Muscle layer of colon (tissue), 2 donors: ENCODE measurements at regions not wholly inside any gene's neighbourhood (a gene's known extent, or its start where the extent isn't known, plus 50 kb on each side); places are given as distances from the start of the nearest gene placed in this dataset.

Experiments used
- H3K27ac ChIP-seq: one replicate; pipeline ENCODE4 v1.7.0; 2013; ENCODE audit warnings: low read depth, mild to moderate bottlenecking, low read length, moderate library complexity
- H3K27me3 ChIP-seq, 2 donors: one replicate each; pipeline ENCODE4 v1.7.0; 2013; ENCODE audit warnings: low read length in 2 of 2, mild to moderate bottlenecking in 2 of 2; ENCODE audit not compliant: insufficient read depth in 2 of 2, control insufficient read depth in 1 of 2
- H3K36me3 ChIP-seq: one replicate; pipeline ENCODE4 v1.7.0; 2013; ENCODE audit warnings: mild to moderate bottlenecking, low read length; ENCODE audit not compliant: insufficient read depth
- H3K4me1 ChIP-seq: one replicate; pipeline ENCODE4 v1.7.0; 2013; ENCODE audit warnings: mild to moderate bottlenecking, low read length; ENCODE audit not compliant: insufficient read depth
- H3K4me3 ChIP-seq, 2 donors: one replicate each; pipeline ENCODE4 v1.7.0; 2013; ENCODE audit warnings: low read length in 2 of 2, low read depth in 1 of 2, mild to moderate bottlenecking in 1 of 2, moderate library complexity in 1 of 2
- H3K9ac ChIP-seq: one replicate; pipeline ENCODE4 v1.7.0; 2013; ENCODE audit warnings: low read length
- H3K9me3 ChIP-seq: one replicate; pipeline ENCODE4 v1.7.0; 2013; ENCODE audit warnings: mild to moderate bottlenecking, low read length
- donor health status: abdominal sarcoma.
- donor health status: Adenocarcinoma of cecum.

GRCh38 chr14:82447586-82447985 lies 913.9 kb upstream of the SEL1L start:
- Histone ChIP-seq H3K4me1 (no peaks in the 10 kb centered on the region), H3K36me3 (no peaks in the 10 kb centered on the region), H3K9ac (no peak overlapping the region), H3K27ac (no peak overlapping the region), H3K4me3 (no peak overlapping the region), H3K9me3 (no peaks in the 10 kb centered on the region), H3K27me3 (no peaks in the 10 kb centered on the region)

- Histone ChIP-seq H3K9me3 (no peaks in the 10 kb centered on the region), H3K9ac (no peak overlapping the region), H3K27me3 (no peaks in the 10 kb centered on the region), H3K4me3 (no peak overlapping the region), H3K27ac (no peak overlapping the region), H3K36me3 (no peaks in the 10 kb centered on the region), H3K4me1 (no peaks in the 10 kb centered on the region)
Observed at GRCh38 chr14:82449926-82450468, 916.3 kb upstream of the SEL1L start.

- Histone ChIP-seq H3K27ac (no peak overlapping the region), H3K9ac (no peak overlapping the region), H3K9me3 (no peaks in the 10 kb centered on the region), H3K27me3 (no peaks in the 10 kb centered on the region), H3K36me3 (no peaks in the 10 kb centered on the region), H3K4me1 (no peaks in the 10 kb centered on the region), H3K4me3 (no peak overlapping the region)
Observed at GRCh38 chr14:82451675-82452074, 918.0 kb upstream of the SEL1L start.

GRCh38 chr14:82482345-82482744 lies 948.7 kb upstream of the SEL1L start:
- H3K9me3 ChIP-seq = no peaks in the 10 kb centered on the region
- no peak overlapping the region for H3K27ac ChIP-seq
- H3K4me3 ChIP-seq = no peak overlapping the region
- H3K27me3 ChIP-seq = no peaks in the 10 kb centered on the region
- no peak overlapping the region for H3K9ac ChIP-seq
- no peaks in the 10 kb centered on the region for H3K4me1 ChIP-seq
- H3K36me3 ChIP-seq = no peaks in the 10 kb centered on the region

- Histone ChIP-seq H3K4me3 (no peak overlapping the region), H3K27me3 (no peaks in the 10 kb centered on the region), H3K9ac (no peak overlapping the region), H3K36me3 (no peaks in the 10 kb centered on the region), H3K4me1 (no peaks in the 10 kb centered on the region), H3K9me3 (no peaks in the 10 kb centered on the region), H3K27ac (no peak overlapping the region)
Observed at GRCh38 chr14:82488473-82488872, 954.8 kb upstream of the SEL1L start.

- Histone ChIP-seq H3K27me3 (no peaks in the 10 kb centered on the region), H3K4me1 (no peaks in the 10 kb centered on the region), H3K27ac (no peak overlapping the region), H3K4me3 (no peak overlapping the region), H3K9me3 (no peaks in the 10 kb centered on the region), H3K9ac (no peak overlapping the region), H3K36me3 (no peaks in the 10 kb centered on the region)
Observed at GRCh38 chr14:82490397-82490796, 956.7 kb upstream of the SEL1L start.

GRCh38 chr14:82492157-82492556 lies 958.5 kb upstream of the SEL1L start:
- Histone ChIP-seq H3K4me3 (no peak overlapping the region), H3K27ac (no peak overlapping the region), H3K36me3 (no peaks in the 10 kb centered on the region), H3K27me3 (no peaks in the 10 kb centered on the region), H3K9me3 (no peaks in the 10 kb centered on the region), H3K9ac (no peak overlapping the region), H3K4me1 (no peaks in the 10 kb centered on the region)

- Histone ChIP-seq H3K36me3 (no peaks in the 10 kb centered on the region), H3K27me3 (no peaks in the 10 kb centered on the region), H3K4me3 (no peak overlapping the region), H3K4me1 (peaks cover 4% of the 10 kb centered on the region), H3K9ac (no peak overlapping the region), H3K9me3 (no peaks in the 10 kb centered on the region), H3K27ac (no peak overlapping the region)
Observed at GRCh38 chr14:82500222-82500621, 966.6 kb upstream of the SEL1L start.

- Histone ChIP-seq H3K4me1 (peaks cover 4% of the 10 kb centered on the region), H3K27ac (no peak overlapping the region), H3K27me3 (no peaks in the 10 kb centered on the region), H3K9ac (no peak overlapping the region), H3K36me3 (no peaks in the 10 kb centered on the region), H3K9me3 (no peaks in the 10 kb centered on the region), H3K4me3 (no peak overlapping the region)
Observed at GRCh38 chr14:82501554-82501953, 967.9 kb upstream of the SEL1L start.

- no peaks in the 10 kb centered on the region for H3K36me3 ChIP-seq
- no peaks in the 10 kb centered on the region for H3K27me3 ChIP-seq
- H3K9me3 ChIP-seq = no peaks in the 10 kb centered on the region
- H3K4me3 ChIP-seq = no peak overlapping the region
- peaks cover 4% of the 10 kb centered on the region for H3K4me1 ChIP-seq
- H3K27ac ChIP-seq = no peak overlapping the region
- H3K9ac ChIP-seq = no peak overlapping the region
Observed at GRCh38 chr14:82502043-82502442, 968.4 kb upstream of the SEL1L start.

- Histone ChIP-seq H3K9me3 (no peaks in the 10 kb centered on the region), H3K27me3 (no peaks in the 10 kb centered on the region), H3K36me3 (no peaks in the 10 kb centered on the region), H3K4me3 (no peak overlapping the region), H3K27ac (no peak overlapping the region), H3K4me1 (peaks cover 4% of the 10 kb centered on the region), H3K9ac (no peak overlapping the region)
Observed at GRCh38 chr14:82504894-82505293, 971.2 kb upstream of the SEL1L start.

- no peaks in the 10 kb centered on the region for H3K36me3 ChIP-seq
- no peak overlapping the region for H3K4me3 ChIP-seq
- H3K9me3 ChIP-seq = no peaks in the 10 kb centered on the region
- H3K27me3 ChIP-seq = no peaks in the 10 kb centered on the region
- no peak overlapping the region for H3K9ac ChIP-seq
- no peak overlapping the region for H3K27ac ChIP-seq
- no peaks in the 10 kb centered on the region for H3K4me1 ChIP-seq
Observed at GRCh38 chr14:82510007-82510406, 976.4 kb upstream of the SEL1L start.
